Hepatocyte (in vitro differentiated cells): ENCODE measurements at regions not wholly inside any gene's neighbourhood (a gene's known extent, or its start where the extent isn't known, plus 50 kb on each side); places are given as distances from the start of the nearest gene placed in this dataset.

ENCODE experiments used
- CTCF ChIP-seq: fragments of 200-600 bp; sonication (generic); IDR thresholded peaks from 2 replicates; pipeline ENCODE4 v1.5.1; 2016; ENCODE audit warnings: antibody characterized with exemption, mild to moderate bottlenecking; ENCODE audit not compliant: poor library complexity
- EZH2 ChIP-seq: fragments of 200-600 bp; sonication (generic); IDR thresholded peaks from 2 replicates; pipeline ENCODE4 v1.6.1; 2016; ENCODE audit warnings: antibody characterized with exemption, mild to moderate bottlenecking, borderline replicate concordance

- TF ChIP-seq CTCF (no peak), EZH2 (no peak)
These were observed 360.4 kb downstream of the RPS24 start for GRCh38 chr10:78394047-78394446.
